K562 (cell line): ENCODE measurements at regions not wholly inside any gene's neighbourhood (a gene's known extent, or its start where the extent isn't known, plus 50 kb on each side); places are given as distances from the start of the nearest gene placed in this dataset.

Source experiments
- ATAC-seq: fragments of 200-7000 bp; cut with Tn5 transposase; 3 replicates; pipeline ENCODE4 v1.9.1; 2020; ENCODE audit warnings: moderate library complexity
- BruUV-seq: library from RNA; stranded (reverse); fragments of 400-500 nt; replicated peaks from 2 replicates; lab custom pipeline; 2021; lab: Mats Ljungman, UMichigan
- CTCF ChIA-PET: fragments of 300-600 bp; formaldehyde crosslinking; extraction: SDS; loops from one replicate; lab custom pipeline; 2021; ENCODE audit warnings: low intra/inter-chr PET ratio; lab: Yijun Ruan, JAX
- POLR2A ChIA-PET: fragments of 300-600, 350-650 bp; sonication (Branson Sonifier 250); formaldehyde crosslinking; extraction: SDS; loops from one replicate; lab custom pipeline; 2021; ENCODE audit warnings: antibody characterized with exemption, inconsistent platforms; lab: Yijun Ruan, JAX
- DNase-seq, 4 experiments: peaks; one replicate each; pipeline versions ENCODE4 v3.0.0 to v3.0.0-alpha.2; 2011 to 2018; ENCODE audit warnings: low spot score in 3 of 4, mixed read lengths in 3 of 4; ENCODE audit errors: extremely low read depth in 1 of 4
- FAIRE-seq: peaks from 2 replicates; lab custom pipeline; 2011; peaks lifted over from hg19 to GRCh38; lab: Jason Lieb, UNC
- H2AFZ ChIP-seq: 2 replicates; pipeline ENCODE4 v1.6.0; 2011; ENCODE audit warnings: low read depth, low read length, control low read depth, inconsistent platforms
- H3K27ac ChIP-seq: fragments of 200-600 bp; 3 replicates; pipeline ENCODE4 v1.8.0; 2011; ENCODE audit warnings: low read depth, mild to moderate bottlenecking, control low read depth, inconsistent platforms, low read length, moderate library complexity, mixed read lengths; ENCODE audit errors: extremely low read depth
- H3K27me3 ChIP-seq, 2 experiments: fragments of 300-600 bp in 1 of 2; 2 replicates in 1 of 2; 3 replicates in 1 of 2; pipeline versions ENCODE4 v1.6.0 to v1.8.0; 2011; ENCODE audit warnings: inconsistent platforms in 2 of 2, low read length in 2 of 2, mild to moderate bottlenecking in 1 of 2, mixed read lengths in 1 of 2, moderate library complexity in 1 of 2; ENCODE audit not compliant: control insufficient read depth in 2 of 2, insufficient read depth in 2 of 2
- H3K36me3 ChIP-seq: fragments of 300-600 bp; 3 replicates; pipeline ENCODE4 v1.8.0; 2011; ENCODE audit warnings: mild to moderate bottlenecking, low read length, inconsistent platforms; ENCODE audit not compliant: control insufficient read depth, insufficient read depth
- H3K4me1 ChIP-seq, 2 experiments: fragments of 200-600 bp in 1 of 2; replicated peaks in 1 of 2; 2 replicates in 1 of 2; 3 replicates in 1 of 2; pipeline versions ENCODE4 v1.5.1 to v1.8.0; 2011; ENCODE audit warnings: inconsistent platforms in 2 of 2, low read length in 2 of 2, mild to moderate bottlenecking in 1 of 2, mixed read lengths in 1 of 2, moderate library complexity in 1 of 2; ENCODE audit not compliant: control insufficient read depth in 2 of 2, insufficient read depth in 2 of 2
- H3K4me2 ChIP-seq: 2 replicates; pipeline ENCODE4 v1.6.1; 2011; ENCODE audit warnings: low read length, control low read depth, inconsistent platforms, mixed read lengths; ENCODE audit not compliant: insufficient read depth
- H3K4me3 ChIP-seq: fragments of 200-600 bp; sonication (generic), shearing (Covaris generic); 2 replicates; pipeline ENCODE4 v1.5.1; 2016; ENCODE audit warnings: control low read depth, inconsistent platforms
- H3K79me2 ChIP-seq: fragments of 200-600 bp; 3 replicates; pipeline ENCODE4 v1.8.0; 2011; ENCODE audit warnings: low read length, inconsistent platforms; ENCODE audit not compliant: control insufficient read depth, insufficient read depth
- H3K9ac ChIP-seq, 2 experiments: 2 replicates each; pipeline versions ENCODE4 v1.6.0 to v1.6.1; 2011; ENCODE audit warnings: low read depth in 2 of 2, low read length in 2 of 2, control low read depth in 1 of 2, inconsistent platforms in 1 of 2, mild to moderate bottlenecking in 1 of 2, mixed read lengths in 1 of 2; ENCODE audit not compliant: insufficient read depth in 1 of 2
- H3K9me1 ChIP-seq: one replicate; pipeline ENCODE4 v1.6.0; 2011; ENCODE audit warnings: inconsistent platforms, mild to moderate bottlenecking, low read length, moderate library complexity; ENCODE audit not compliant: control insufficient read depth, insufficient read depth
- H3K9me3 ChIP-seq: replicated peaks from 2 replicates; pipeline ENCODE4 v1.5.1; 2011; ENCODE audit warnings: low read depth, low read length, inconsistent platforms; ENCODE audit not compliant: control insufficient read depth, insufficient read depth
- H4K20me1 ChIP-seq: replicated peaks from 2 replicates; pipeline ENCODE4 v1.6.1; 2011; ENCODE audit warnings: low read length, inconsistent platforms, mixed read lengths; ENCODE audit not compliant: control insufficient read depth, insufficient read depth
- COPS2 ChIP-seq: fragments of 450-650 bp; conservative IDR thresholded peaks from 2 replicates; pipeline ENCODE4 v1.6.1; 2016; ENCODE audit warnings: mild to moderate bottlenecking, moderate library complexity
- JUN ChIP-seq, 2 experiments: sonication (generic) in 1 of 2; formaldehyde crosslinking in 1 of 2; IDR thresholded peaks; 2 replicates each; pipeline versions ENCODE4 v1.6.1 to v1.8.0; 2012 to 2022; ENCODE audit warnings: borderline replicate concordance in 2 of 2, mild to moderate bottlenecking in 2 of 2, improper control_type of control experiment in 1 of 2, low read depth in 1 of 2, low read length in 1 of 2, missing genetic modification reagents in 1 of 2
- RBM25 ChIP-seq: fragments of 200-400 bp; formaldehyde crosslinking; IDR thresholded peaks from 2 replicates; pipeline ENCODE4 v1.6.1; 2018; ENCODE audit warnings: low read length, low read depth, moderate library complexity; ENCODE audit not compliant: severe bottlenecking
- WGBS: fragments of 100-300 bp; shearing (Covaris generic); methylation state at CpG from one replicate; pipeline ENCODE4 v1.1.6; 2016; ENCODE audit warnings: low coverage, mixed read lengths; ENCODE audit not compliant: insufficient coverage; ENCODE audit errors: missing lambda C conversion rate; 5-methylcytosine and 5-hydroxymethylcytosine counted together
- in situ Hi-C: fragments of 300-500 bp; cut with MboI; formaldehyde crosslinking; loops from 4 replicates; pipeline ENCODE4 v1.15.0; 2018; ENCODE audit warnings: inconsistent platforms, mixed read lengths
- intact Hi-C: fragments of 100-400 bp; cut with micrococcal nuclease; formaldehyde crosslinking; loops from 2 replicates; pipeline ENCODE4 v1.14.2; 2022
- TF ChIP-seq, protein P1 (sequence below): fragments of 250-450 bp; sonication (Bioruptor Pico); IDR thresholded peaks from 2 replicates; pipeline ENCODE4 v1.5.0; 2021

DNA sequence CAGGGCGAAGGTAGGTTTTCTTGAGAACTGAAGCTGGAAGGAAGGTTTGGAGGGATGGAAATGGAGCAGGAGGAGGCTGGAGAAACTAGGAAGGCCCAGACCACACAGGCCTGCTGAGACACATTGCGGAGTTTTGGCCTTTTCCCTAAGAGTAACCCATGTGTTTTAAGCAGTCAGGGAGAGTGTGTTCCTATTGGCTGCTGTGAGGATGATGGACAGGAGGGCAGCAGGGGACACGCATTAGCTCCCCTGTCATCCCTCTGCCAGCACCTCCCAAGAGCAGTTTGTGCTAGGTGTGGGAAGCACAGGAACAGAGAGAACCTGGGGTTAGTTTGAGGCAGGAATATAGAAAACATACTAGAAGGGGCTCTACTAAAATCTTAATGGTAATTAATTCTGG is 842.1 kb downstream of the TBC1D22A start (continued):
- TF ChIP-seq JUN (IDR thresholded peaks at IDR 0.05; ENCODE audit: borderline replicate concordance, low read depth, low read length) (no peak), JUN (CRISPR knock-in tag; IDR thresholded peaks at IDR 0.05; ENCODE audit: borderline replicate concordance) (no peak), COPS2 (no peak)

DNA sequence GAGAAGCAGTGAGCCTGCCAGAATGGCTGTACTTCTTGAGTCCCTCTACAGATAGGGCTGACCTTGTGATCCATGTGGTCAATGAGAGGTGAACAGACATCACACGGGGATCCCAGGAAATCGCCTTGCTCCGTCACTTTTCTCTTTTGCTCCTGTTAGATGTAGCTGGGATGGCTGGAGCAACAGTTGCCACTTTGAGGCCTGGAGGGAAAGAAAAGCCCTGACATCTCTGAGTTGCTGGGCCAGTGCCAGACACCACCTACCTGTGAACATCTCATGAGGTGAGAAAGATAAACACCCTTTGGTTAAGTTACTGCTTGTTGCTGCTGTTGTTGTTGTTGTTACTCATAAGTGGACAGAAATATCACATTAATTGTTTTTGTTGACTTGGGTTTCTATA is 840.3 kb downstream of the TBC1D22A start:
- H3K36me3 ChIP-seq = no peaks in the 10 kb centered on the region
- ATAC-seq (no peak), FAIRE-seq (no peak), DNase-seq (no peak)
- no TSS peak for BruUV-seq
- CTCF ChIA-PET = no interaction called here
- H3K9ac ChIP-seq = no peak overlapping the region
- H3K4me3 ChIP-seq = no peak overlapping the region
- H3K27me3 ChIP-seq = peaks cover 0 to 13% of the 10 kb centered on the region in 2 experiments; a peak in 1 of 5 replicates
- no peaks in the 10 kb centered on the region for H3K79me2 ChIP-seq
- no peak overlapping the region for H3K4me2 ChIP-seq
- H3K4me1 ChIP-seq = no peaks in the 10 kb centered on the region
- no peaks in the 10 kb centered on the region for H3K9me1 ChIP-seq
- no peak overlapping the region for H3K27ac ChIP-seq
- H3K9me3 ChIP-seq = no peaks in the 10 kb centered on the region
- no peak overlapping the region for H2AFZ ChIP-seq
- WGBS = 0% methylated on average over 2 of the region's 3 CpGs
- in situ Hi-C loops = no loop called here
- intact Hi-C loops = no loop called here
- POLR2A ChIA-PET = interaction anchor here (0.6 kb wide), 1 partner anchor 10 kb away, joined by 3 read pairs; no protein-coding TSS in a partner anchor
- 0 out of 2 replicates have a peak, but pooled peaks cover 3% of the 10 kb centered on the region for H4K20me1 ChIP-seq
- TF ChIP-seq, protein P1, sequence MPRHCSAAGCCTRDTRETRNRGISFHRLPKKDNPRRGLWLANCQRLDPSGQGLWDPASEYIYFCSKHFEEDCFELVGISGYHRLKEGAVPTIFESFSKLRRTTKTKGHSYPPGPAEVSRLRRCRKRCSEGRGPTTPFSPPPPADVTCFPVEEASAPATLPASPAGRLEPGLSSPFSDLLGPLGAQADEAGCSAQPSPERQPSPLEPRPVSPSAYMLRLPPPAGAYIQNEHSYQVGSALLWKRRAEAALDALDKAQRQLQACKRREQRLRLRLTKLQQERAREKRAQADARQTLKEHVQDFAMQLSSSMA (CRISPR knock-in tag) = no peak
- TF ChIP-seq RBM25 = peak; percentile 67
